ENCODE measurements at regions not wholly inside any gene's neighbourhood (a gene's known extent, or its start where the extent isn't known, plus 50 kb on each side); places are given as distances from the start of the nearest gene placed in this dataset.

- TF ChIP-seq CTCF (IDR thresholded peaks at IDR 0.05) (no peak), POLR2A (IDR thresholded peaks at IDR 0.05) (no peak)
Measured at GRCh38 chr2:37809931-37810570, 115.0 kb upstream of the RMDN2 start.
